ENCODE measurements at regions not wholly inside any gene's neighbourhood (a gene's known extent, or its start where the extent isn't known, plus 50 kb on each side); places are given as distances from the start of the nearest gene placed in this dataset.

- no peak for DNase-seq
- TF ChIP-seq GATA1 (IDR thresholded peaks at IDR 0.05; ENCODE audit: low read depth, low read length) = no peak
- no peak for TF ChIP-seq POLR2A (IDR thresholded peaks at IDR 0.05; ENCODE audit: low read length)
Observed at GRCh38 chr5:43941806-43942205, 338.8 kb downstream of the NNT start.

GRCh38 chr5:43940562-43940961 is 337.6 kb downstream of the NNT start:
- DNase-seq = no peak
- TF ChIP-seq GATA1 (IDR thresholded peaks at IDR 0.05; ENCODE audit: low read depth, low read length) (no peak), POLR2A (IDR thresholded peaks at IDR 0.05; ENCODE audit: low read length) (no peak)

- DNase-seq = no peak
- TF ChIP-seq GATA1 (IDR thresholded peaks at IDR 0.05; ENCODE audit: low read depth, low read length) = no peak
- no peak for TF ChIP-seq POLR2A (IDR thresholded peaks at IDR 0.05; ENCODE audit: low read length)
Observed at GRCh38 chr5:43926923-43927322, 323.9 kb downstream of the NNT start.

GRCh38 chr5:43920422-43920821 is 317.4 kb downstream of the NNT start:
- DNase-seq = no peak

GRCh38 chr5:43917925-43918324 is 314.9 kb downstream of the NNT start:
- TF ChIP-seq POLR2A (IDR thresholded peaks at IDR 0.05; ENCODE audit: low read length) = no peak
- no peak for TF ChIP-seq GATA1 (IDR thresholded peaks at IDR 0.05; ENCODE audit: low read depth, low read length)
- no peak for DNase-seq

More at GRCh38 chr5:43920422-43920821, 317.4 kb downstream of the NNT start:
- TF ChIP-seq POLR2A (IDR thresholded peaks at IDR 0.05; ENCODE audit: low read length) (no peak), GATA1 (IDR thresholded peaks at IDR 0.05; ENCODE audit: low read depth, low read length) (no peak)

GRCh38 chr5:43903129-43903528 is 300.1 kb downstream of the NNT start:
- TF ChIP-seq POLR2A (IDR thresholded peaks at IDR 0.05; ENCODE audit: low read length) = no peak
- no peak for TF ChIP-seq GATA1 (IDR thresholded peaks at IDR 0.05; ENCODE audit: low read depth, low read length)

GRCh38 chr5:43900974-43901373 is 298.0 kb downstream of the NNT start:
- DNase-seq = no peak
- TF ChIP-seq POLR2A (IDR thresholded peaks at IDR 0.05; ENCODE audit: low read length) (no peak), GATA1 (IDR thresholded peaks at IDR 0.05; ENCODE audit: low read depth, low read length) (no peak)

More at GRCh38 chr5:43903129-43903528, 300.1 kb downstream of the NNT start:
- DNase-seq = no peak

- TF ChIP-seq POLR2A (IDR thresholded peaks at IDR 0.05; ENCODE audit: low read length) = no peak
- TF ChIP-seq GATA1 (IDR thresholded peaks at IDR 0.05; ENCODE audit: low read depth, low read length) = no peak
- no peak for DNase-seq
Observed at GRCh38 chr5:43895876-43896275, 292.9 kb downstream of the NNT start.

GRCh38 chr5:43893951-43894684 is 291.1 kb downstream of the NNT start:
- DNase-seq = no peak
- TF ChIP-seq GATA1 (IDR thresholded peaks at IDR 0.05; ENCODE audit: low read depth, low read length) (no peak), POLR2A (IDR thresholded peaks at IDR 0.05; ENCODE audit: low read length) (no peak)

- TF ChIP-seq POLR2A (IDR thresholded peaks at IDR 0.05; ENCODE audit: low read length) (no peak), GATA1 (IDR thresholded peaks at IDR 0.05; ENCODE audit: low read depth, low read length) (no peak)
- no peak for DNase-seq
Observed at GRCh38 chr5:43891112-43891511, 288.1 kb downstream of the NNT start.

GRCh38 chr5:43889233-43889632 is 286.3 kb downstream of the NNT start:
- no peak for DNase-seq
- TF ChIP-seq GATA1 (IDR thresholded peaks at IDR 0.05; ENCODE audit: low read depth, low read length) (no peak), POLR2A (IDR thresholded peaks at IDR 0.05; ENCODE audit: low read length) (no peak)

- no peak for DNase-seq
- TF ChIP-seq GATA1 (IDR thresholded peaks at IDR 0.05; ENCODE audit: low read depth, low read length) (no peak), POLR2A (IDR thresholded peaks at IDR 0.05; ENCODE audit: low read length) (no peak)
Observed at GRCh38 chr5:43875741-43876140, 272.8 kb downstream of the NNT start.

GRCh38 chr5:43874772-43875171 is 271.8 kb downstream of the NNT start:
- TF ChIP-seq POLR2A (IDR thresholded peaks at IDR 0.05; ENCODE audit: low read length) (no peak), GATA1 (IDR thresholded peaks at IDR 0.05; ENCODE audit: low read depth, low read length) (no peak)
- no peak for DNase-seq

GRCh38 chr5:43873791-43874190 is 270.8 kb downstream of the NNT start:
- DNase-seq = no peak
- TF ChIP-seq POLR2A (IDR thresholded peaks at IDR 0.05; ENCODE audit: low read length) = no peak
- TF ChIP-seq GATA1 (IDR thresholded peaks at IDR 0.05; ENCODE audit: low read depth, low read length) = no peak

- DNase-seq = no peak
- TF ChIP-seq POLR2A (IDR thresholded peaks at IDR 0.05; ENCODE audit: low read length) = no peak
- no peak for TF ChIP-seq GATA1 (IDR thresholded peaks at IDR 0.05; ENCODE audit: low read depth, low read length)
Observed at GRCh38 chr5:43859309-43859708, 256.3 kb downstream of the NNT start.
